OCI-LY3 (cell line): ENCODE measurements at regions not wholly inside any gene's neighbourhood (a gene's known extent, or its start where the extent isn't known, plus 50 kb on each side); places are given as distances from the start of the nearest gene placed in this dataset.

Experiments
- CTCF ChIP-seq: fragments of 200-600, 300-600 bp; sonication (generic); IDR thresholded peaks from 2 replicates; pipeline ENCODE4 v1.5.1; 2014; ENCODE audit warnings: antibody characterized with exemption, low read length, low read depth
- EZH2phosphoT487 ChIP-seq: fragments of 200-600 bp; shearing (Covaris generic); IDR thresholded peaks from 2 replicates; pipeline ENCODE4 v1.6.1; 2018; ENCODE audit warnings: antibody characterized with exemption, mixed run types, low read depth

DNA sequence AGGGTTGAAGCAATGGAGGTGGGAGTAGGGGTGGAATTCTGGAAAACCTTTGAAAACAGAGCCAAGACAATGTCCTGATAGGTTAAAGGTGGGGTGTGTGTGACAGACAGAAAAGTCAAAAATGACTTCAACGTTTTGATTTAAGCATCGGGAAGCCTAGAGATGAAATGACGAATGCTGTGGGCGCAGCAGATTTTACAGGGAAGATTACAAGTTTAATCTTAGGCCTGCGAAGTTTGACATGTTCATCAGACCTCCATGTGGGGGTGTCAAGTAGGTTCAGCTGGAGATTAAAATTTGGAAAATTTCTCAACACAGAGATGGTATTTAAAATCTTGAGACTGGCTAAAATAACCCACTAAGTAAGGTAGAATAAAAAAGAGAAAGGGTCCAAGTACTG lies 453.3 kb downstream of the TXNL1 start:
- no peak for TF ChIP-seq CTCF
- no peak for TF ChIP-seq EZH2phosphoT487
